DOHH2 (cell line): ENCODE measurements at regions not wholly inside any gene's neighbourhood (a gene's known extent, or its start where the extent isn't known, plus 50 kb on each side); places are given as distances from the start of the nearest gene placed in this dataset.

Experiments used
- H3F3A ChIP-seq: fragments of 200-600 bp; sonication (generic), shearing (Covaris generic); 2 replicates; pipeline ENCODE4 v1.6.0; 2016; ENCODE audit warnings: antibody characterized with exemption, mild to moderate bottlenecking; ENCODE audit not compliant: control insufficient read depth, insufficient read depth
- H3K27ac ChIP-seq: fragments of 200-600 bp; sonication (generic); 2 replicates; pipeline ENCODE4 v1.5.1; 2014; ENCODE audit warnings: low read depth, mild to moderate bottlenecking, low read length, moderate library complexity
- H3K27me3 ChIP-seq: fragments of 200-600 bp; sonication (generic); 2 replicates; pipeline ENCODE4 v1.6.1; 2014; ENCODE audit warnings: mild to moderate bottlenecking, low read length, mixed read lengths; ENCODE audit not compliant: control insufficient read depth
- H3K36me3 ChIP-seq: fragments of 200-600 bp; sonication (generic); 2 replicates; pipeline ENCODE4 v1.6.1; 2014; ENCODE audit warnings: mild to moderate bottlenecking, low read length, moderate library complexity, mixed read lengths; ENCODE audit not compliant: control insufficient read depth
- H3K4me1 ChIP-seq: fragments of 200-600 bp; sonication (generic); 2 replicates; pipeline ENCODE4 v1.6.1; 2014; ENCODE audit warnings: mild to moderate bottlenecking, low read length, mixed read lengths; ENCODE audit not compliant: control insufficient read depth
- H3K4me2 ChIP-seq: fragments of 200-600 bp; sonication (generic); 2 replicates; pipeline ENCODE4 v1.6.0; 2014; ENCODE audit warnings: mild to moderate bottlenecking, low read length, moderate library complexity
- H3K4me3 ChIP-seq: fragments of 200-600 bp; sonication (generic); 2 replicates; pipeline ENCODE4 v1.5.1; 2014; ENCODE audit warnings: mild to moderate bottlenecking, low read length, mixed read lengths
- H3K79me2 ChIP-seq: fragments of 200-600 bp; sonication (generic); 2 replicates; pipeline ENCODE4 v1.6.1; 2014; ENCODE audit warnings: mild to moderate bottlenecking, low read length, mixed read lengths; ENCODE audit not compliant: control insufficient read depth
- H3K9me2 ChIP-seq: fragments of 200-600 bp; sonication (generic); replicated peaks from 2 replicates; pipeline ENCODE4 v1.6.1; 2014; ENCODE audit warnings: mild to moderate bottlenecking, low read length, mixed read lengths; ENCODE audit not compliant: control insufficient read depth
- H3K9me3 ChIP-seq: fragments of 200-600 bp; sonication (generic); 2 replicates; pipeline ENCODE4 v1.6.1; 2014; ENCODE audit warnings: antibody characterized with exemption, low read length, mixed read lengths; ENCODE audit not compliant: control insufficient read depth, insufficient read depth
- H4K20me1 ChIP-seq: fragments of 200-600 bp; sonication (generic); 2 replicates; pipeline ENCODE4 v1.6.0; 2014; ENCODE audit warnings: low read depth, mild to moderate bottlenecking, antibody characterized with exemption, low read length, moderate library complexity; ENCODE audit not compliant: control insufficient read depth, insufficient read depth
- CTCF ChIP-seq: fragments of 200-600 bp; sonication (generic); IDR thresholded peaks from one replicate; pipeline ENCODE4 v1.5.1; 2014; ENCODE audit warnings: antibody characterized with exemption, mild to moderate bottlenecking, low read depth, low read length; ENCODE audit not compliant: poor library complexity, severe bottlenecking
- EZH2phosphoT487 ChIP-seq: fragments of 200-600 bp; sonication (generic); IDR thresholded peaks from 2 replicates; pipeline ENCODE4 v1.6.1; 2017; ENCODE audit warnings: borderline replicate concordance, mild to moderate bottlenecking, antibody characterized with exemption, low read length, moderate library complexity, mixed read lengths

- Histone ChIP-seq H3K27me3 (no peaks in the 10 kb centered on the region), H4K20me1 (no peaks in the 10 kb centered on the region), H3F3A (no peaks in the 10 kb centered on the region), H3K79me2 (no peaks in the 10 kb centered on the region), H3K4me2 (no peak overlapping the region), H3K36me3 (no peaks in the 10 kb centered on the region), H3K4me1 (peaks cover 8% of the 10 kb centered on the region), H3K9me2 (no peaks in the 10 kb centered on the region), H3K9me3 (no peaks in the 10 kb centered on the region), H3K27ac (no peak overlapping the region), H3K4me3 (no peak overlapping the region)
- TF ChIP-seq CTCF (no peak), EZH2phosphoT487 (no peak)
Observed at GRCh38 chr1:198391393-198392020, 149.0 kb downstream of the ATP6V1G3 start.

GRCh38 chr1:198387587-198387986, 152.9 kb downstream of the ATP6V1G3 start:
- H3K4me1 ChIP-seq, result peaks cover 8% of the 10 kb centered on the region
- H3K9me3 ChIP-seq, result no peaks in the 10 kb centered on the region
- H3K36me3 ChIP-seq, result no peaks in the 10 kb centered on the region
- H3K4me3 ChIP-seq, result no peak overlapping the region
- no peaks in the 10 kb centered on the region for H3F3A ChIP-seq
- no peak overlapping the region for H3K27ac ChIP-seq
- H3K79me2 ChIP-seq, result no peaks in the 10 kb centered on the region
- H3K27me3 ChIP-seq, result no peaks in the 10 kb centered on the region
- H3K9me2 ChIP-seq, result no peaks in the 10 kb centered on the region
- no peaks in the 10 kb centered on the region for H4K20me1 ChIP-seq
- no peak overlapping the region for H3K4me2 ChIP-seq
- no peak for TF ChIP-seq CTCF
- TF ChIP-seq EZH2phosphoT487, result no peak

- Histone ChIP-seq H3F3A (no peaks in the 10 kb centered on the region), H3K36me3 (no peaks in the 10 kb centered on the region), H3K4me1 (0 out of 2 replicates have a peak, but pooled peaks cover 4% of the 10 kb centered on the region), H3K9me2 (no peaks in the 10 kb centered on the region), H3K9me3 (no peaks in the 10 kb centered on the region), H4K20me1 (no peaks in the 10 kb centered on the region), H3K27ac (no peak overlapping the region), H3K4me3 (no peak overlapping the region), H3K4me2 (no peak overlapping the region), H3K27me3 (no peaks in the 10 kb centered on the region), H3K79me2 (no peaks in the 10 kb centered on the region)
- no peak for TF ChIP-seq EZH2phosphoT487
- TF ChIP-seq CTCF, result no peak
Observed at GRCh38 chr1:198380275-198380674, 160.2 kb downstream of the ATP6V1G3 start.
